Loucy (cell line): ENCODE measurements at regions not wholly inside any gene's neighbourhood (a gene's known extent, or its start where the extent isn't known, plus 50 kb on each side); places are given as distances from the start of the nearest gene placed in this dataset.

ENCODE experiments used
- CTCF ChIP-seq: fragments of 200-600 bp; sonication (generic); conservative IDR thresholded peaks from 2 replicates; pipeline ENCODE4 v1.5.1; 2014; ENCODE audit warnings: mild to moderate bottlenecking, antibody characterized with exemption, low read length
- EZH2phosphoT487 ChIP-seq: fragments of 200-600 bp; IDR thresholded peaks from 2 replicates; pipeline ENCODE4 v1.6.1; 2018; ENCODE audit warnings: antibody characterized with exemption, mild to moderate bottlenecking, moderate library complexity, borderline replicate concordance

- no peak for TF ChIP-seq CTCF
- TF ChIP-seq EZH2phosphoT487 = no peak
Observed at GRCh38 chrX:127317159-127317558, 497.6 kb downstream of the PRR32 start.
